ENCODE measurements at regions not wholly inside any gene's neighbourhood (a gene's known extent, or its start where the extent isn't known, plus 50 kb on each side); places are given as distances from the start of the nearest gene placed in this dataset.

DNA sequence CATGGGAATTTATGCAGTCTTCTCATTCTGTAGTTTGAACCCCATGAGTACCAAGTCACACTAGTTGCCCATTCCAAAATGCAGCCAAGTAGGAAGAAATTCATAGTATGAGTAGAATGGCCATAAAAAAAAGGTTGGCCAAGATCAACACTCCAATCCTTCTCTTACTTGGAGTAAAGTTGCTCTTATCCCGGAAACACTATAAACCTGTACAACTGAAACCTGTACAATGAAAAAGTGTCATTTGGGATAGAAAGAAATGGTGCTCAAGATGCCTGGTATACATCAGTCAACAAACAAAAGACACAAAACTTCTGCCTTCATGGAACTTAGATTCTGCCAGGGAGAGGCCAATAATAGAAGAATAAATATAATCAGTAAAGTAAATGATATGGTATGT is 325.0 kb downstream of the NFIB start:
- DNase-seq = no peak

DNA sequence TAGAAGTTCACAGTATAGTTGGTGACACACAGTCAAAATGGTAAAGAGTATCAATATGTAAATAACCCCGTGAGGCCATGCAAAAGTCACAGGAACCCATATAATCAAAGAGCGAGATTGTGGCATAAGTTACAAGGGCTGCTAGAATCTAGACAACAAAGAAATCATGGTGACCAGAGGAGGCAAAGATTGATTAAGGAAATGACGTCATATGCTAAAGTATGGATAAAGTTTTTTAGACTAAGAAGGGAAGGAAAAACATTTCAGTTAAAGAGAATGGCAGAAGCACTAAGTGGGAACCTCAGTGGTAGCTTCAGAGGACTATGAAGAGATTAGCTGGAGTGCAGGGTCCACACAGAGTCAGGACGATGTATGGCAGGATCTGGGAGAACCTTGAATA is 330.3 kb downstream of the NFIB start:
- DNase-seq = no peak

DNA sequence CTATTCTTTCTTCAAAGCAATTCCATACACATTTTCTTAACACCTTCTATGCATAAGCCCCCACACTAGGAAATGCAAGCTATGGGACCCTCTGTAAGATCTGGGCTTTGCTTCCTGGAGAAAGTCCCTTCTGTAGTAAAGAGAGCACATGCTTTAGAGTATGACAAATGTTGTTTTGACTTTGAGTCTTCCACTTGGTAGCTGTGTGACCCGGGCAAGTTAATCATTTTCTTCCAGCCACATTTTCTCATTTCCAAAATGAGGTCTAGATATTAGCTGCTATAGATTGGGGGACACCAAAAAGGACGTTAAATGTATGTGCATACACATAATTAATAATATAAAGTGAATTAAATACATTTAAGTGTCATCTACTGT is 334.0 kb downstream of the NFIB start:
- DNase-seq = no peak

DNA sequence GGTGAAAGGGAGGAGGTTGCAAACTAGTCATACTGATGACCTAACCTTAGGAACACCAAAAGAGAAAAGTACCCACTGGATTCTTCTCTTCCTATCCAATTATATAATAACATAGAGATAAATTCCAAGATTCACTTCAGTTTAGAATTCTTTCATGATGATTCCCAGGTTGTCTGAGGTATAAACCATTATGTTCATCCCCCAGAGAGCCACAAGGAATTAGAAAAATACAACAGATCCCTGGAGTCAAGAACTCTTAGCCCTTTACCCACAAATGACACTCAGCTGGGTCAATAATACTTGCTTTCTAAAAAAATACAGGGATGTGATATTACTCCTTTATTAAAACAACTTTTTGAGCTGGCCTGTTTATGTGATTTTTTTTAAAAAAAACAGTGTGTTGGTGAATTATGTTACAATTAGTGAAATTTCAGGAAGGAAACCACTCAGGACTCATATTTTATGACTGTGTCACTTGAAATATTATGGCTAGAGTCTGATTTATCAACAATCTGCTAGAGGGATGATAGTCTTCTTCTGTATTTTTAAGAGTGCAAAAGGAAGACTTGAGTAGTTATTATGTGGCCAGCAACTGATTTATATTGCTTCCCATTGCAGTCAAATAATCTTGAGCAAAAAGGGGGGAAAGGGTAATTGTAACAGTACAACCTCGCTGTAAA is 338.2 kb downstream of the NFIB start:
- no peak for DNase-seq

DNA sequence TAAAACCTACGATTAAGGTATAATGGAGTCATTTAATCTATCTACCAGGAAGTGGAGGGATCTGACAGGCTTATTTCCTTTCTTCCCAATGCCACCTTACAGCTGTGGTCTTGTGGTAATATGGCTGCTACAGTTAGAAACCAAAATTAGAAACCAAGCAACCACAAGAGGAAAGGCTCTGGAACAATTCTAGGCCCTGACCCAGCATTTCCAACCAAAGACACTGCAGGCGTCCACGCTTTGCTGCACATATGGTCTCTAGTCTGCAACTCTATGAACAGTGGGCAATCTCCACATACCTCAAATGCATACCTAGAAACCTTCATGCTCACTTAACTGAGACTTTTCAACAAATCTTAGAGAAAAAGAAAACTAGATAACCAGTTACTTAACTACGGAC is 339.1 kb downstream of the NFIB start:
- DNase-seq = no peak

DNA sequence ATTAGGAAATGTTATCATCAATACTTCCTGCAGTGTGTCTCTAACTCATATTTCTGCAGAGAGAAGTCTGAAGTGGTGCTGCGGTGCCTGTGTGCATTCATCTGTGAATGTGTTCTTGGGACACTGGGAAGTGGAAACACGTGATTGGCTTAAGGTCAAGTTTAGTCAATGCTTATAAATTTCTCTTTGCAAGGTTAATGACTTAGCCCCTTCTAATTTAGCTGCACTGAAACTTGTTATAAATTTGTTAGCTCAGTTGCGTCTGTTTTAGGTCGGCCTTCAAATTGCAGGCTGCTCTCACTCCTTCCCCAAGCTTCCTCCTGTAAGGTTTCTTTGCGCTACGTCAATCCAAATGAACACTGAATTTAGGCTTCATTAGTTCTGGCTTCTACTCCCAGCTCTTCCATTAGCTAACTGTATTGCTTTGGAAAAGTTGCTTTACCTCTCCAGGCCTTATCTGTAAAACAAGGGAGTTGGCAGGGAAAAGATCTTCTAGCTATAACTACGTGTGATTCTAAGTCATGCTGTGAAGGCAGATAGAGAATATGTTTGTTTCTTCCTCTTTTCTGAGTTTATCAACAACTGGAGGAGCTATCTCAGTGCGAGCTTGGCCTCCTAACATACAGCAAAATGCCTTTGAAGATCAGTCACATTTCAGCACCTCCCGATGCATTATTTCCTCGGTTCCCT is 341.8 kb downstream of the NFIB start:
- no peak for DNase-seq

DNA sequence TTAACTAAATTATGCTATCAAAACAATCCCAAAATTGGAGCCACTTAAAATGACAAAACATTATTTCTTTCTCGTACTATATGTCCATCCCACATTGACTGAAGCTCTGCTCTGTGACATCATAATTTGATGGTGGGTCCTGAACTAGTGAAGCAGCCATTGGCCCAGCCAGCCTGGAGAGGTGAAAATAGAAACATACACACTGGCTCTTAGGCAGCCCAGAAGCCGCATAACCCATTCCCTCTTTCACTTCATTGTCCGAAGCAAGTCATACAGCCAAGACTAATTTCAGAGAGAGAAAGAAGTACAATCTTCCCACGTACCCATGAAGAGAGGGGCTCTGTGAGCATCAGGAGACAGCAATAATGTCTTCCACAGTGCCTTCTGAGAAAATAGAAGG is 342.5 kb downstream of the NFIB start:
- no peak for DNase-seq

DNA sequence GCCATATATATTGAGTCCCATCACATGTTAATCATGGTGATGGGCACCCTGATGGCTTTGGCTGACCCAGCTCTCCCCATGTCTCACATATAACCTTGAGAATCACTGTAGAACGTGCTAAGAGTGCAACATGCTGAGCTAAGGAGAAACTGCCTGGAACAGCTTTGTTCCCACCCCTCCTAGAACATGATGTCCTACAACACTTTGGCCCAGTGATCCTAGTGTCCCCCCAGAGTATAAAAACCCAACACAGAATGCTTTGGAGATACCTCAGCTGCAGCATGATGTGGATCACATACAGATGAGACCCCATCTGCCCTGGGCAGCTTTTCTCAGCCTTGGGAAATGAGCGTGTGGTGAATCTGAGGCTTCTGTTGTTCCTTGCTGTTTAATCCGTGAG is 343.5 kb downstream of the NFIB start:
- DNase-seq = no peak

DNA sequence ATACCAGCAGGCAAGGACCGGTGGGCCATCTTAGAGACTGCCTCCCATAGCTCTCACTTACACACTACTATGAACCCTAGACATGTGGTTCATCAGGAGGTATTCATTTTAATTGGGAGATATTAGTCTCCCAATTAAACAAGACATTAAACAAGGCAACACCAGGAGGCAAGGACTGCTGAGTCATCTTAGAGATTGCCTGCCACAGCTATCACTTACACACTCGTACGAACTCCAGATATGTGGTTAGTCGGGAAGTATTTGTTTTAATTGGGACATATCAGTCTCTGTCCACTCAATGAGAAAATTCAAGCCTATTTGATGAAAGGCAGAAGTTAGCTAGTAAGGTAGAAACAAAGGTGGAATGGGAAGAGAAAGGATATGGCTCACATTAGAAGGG is 343.9 kb downstream of the NFIB start:
- no peak for DNase-seq

DNA sequence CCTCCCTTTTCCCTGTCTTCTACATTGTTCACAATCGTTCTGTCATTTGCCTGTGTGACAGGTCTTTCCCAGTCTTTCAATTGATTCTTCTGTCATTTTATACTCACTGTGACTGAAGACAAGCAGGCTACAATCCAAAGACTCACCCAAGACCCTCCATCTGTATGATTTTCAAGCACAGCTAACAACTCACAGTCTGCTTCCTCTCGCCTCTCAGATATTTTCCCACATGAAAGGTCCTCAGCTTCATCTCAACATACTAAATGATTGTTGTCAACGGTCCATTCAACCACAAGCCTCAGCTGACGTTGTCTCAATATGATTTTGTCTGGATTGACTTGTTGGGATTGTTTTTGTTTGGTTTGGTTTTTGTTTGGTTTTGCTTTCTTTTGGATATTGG is 346.5 kb downstream of the NFIB start:
- peak; percentile 0 for DNase-seq

DNA sequence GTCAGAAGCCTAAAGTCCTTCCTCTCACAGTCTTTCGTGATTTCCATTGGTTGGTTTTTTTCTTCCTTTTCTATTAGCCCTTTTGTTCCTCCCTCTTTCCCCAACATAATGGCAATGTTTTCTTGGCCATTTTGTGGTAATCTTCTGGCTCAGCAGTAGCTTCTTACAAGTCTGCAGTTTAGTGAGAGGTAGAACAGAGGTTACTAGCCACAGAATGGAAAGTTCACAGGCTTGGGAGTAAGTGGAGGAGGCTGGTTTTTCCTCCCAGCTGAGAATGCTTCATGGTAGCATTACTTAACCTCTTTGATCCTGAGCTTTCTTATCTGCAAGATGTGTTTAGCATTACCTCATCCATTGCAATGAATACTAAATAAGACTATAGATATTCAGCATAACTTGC is 346.9 kb downstream of the NFIB start:
- DNase-seq = no peak

DNA sequence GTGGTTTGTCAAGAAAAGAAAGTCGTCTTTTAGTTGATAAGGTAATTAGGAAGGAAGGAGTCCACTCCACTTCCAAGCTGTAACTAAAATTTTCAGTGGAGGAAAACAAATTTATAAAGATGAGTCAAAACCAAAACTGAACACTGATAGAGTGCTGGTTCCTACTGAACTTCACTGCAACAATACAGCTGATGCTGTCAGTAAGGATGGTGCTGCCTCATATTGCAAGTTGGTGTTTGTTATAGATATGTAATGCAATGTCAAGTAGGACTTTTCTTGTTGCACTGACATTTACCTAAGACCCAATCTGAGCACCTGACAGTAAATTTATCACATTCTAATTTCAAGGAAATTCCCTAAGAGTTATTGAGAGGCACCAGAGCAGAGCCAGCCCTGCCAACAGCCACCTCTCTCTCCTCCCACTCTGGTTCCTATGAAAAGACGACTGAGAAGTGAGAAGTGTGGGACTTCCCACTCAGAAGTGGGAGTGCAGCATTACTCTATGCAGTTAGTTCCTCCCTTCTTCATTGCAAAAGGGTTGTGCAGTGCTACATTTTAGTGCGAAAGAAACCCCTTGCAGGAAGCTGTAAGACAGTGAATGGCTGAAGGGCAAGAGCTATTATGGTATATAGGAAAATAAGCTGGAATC is 350.8 kb downstream of the NFIB start:
- DNase-seq = no peak

DNA sequence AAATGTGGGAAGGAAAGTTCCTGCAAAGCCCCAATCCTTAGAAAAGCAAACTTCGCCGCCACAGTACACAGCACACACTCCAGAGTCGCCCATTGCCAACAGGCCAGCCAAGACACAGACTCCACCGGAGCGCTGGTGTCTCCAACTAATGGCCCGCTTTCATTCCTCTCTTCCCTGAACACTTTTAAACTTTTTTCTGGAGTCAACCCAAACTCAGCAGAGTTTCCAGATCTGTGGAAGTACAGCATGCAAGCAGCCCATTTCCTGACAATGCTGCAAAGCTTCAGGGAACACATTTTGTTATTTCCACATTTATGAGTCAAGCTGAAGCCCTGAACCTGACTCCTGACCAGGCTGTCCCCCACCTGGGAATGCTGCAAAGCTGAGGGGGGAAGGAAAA is 351.9 kb downstream of the NFIB start:
- DNase-seq = no peak

DNA sequence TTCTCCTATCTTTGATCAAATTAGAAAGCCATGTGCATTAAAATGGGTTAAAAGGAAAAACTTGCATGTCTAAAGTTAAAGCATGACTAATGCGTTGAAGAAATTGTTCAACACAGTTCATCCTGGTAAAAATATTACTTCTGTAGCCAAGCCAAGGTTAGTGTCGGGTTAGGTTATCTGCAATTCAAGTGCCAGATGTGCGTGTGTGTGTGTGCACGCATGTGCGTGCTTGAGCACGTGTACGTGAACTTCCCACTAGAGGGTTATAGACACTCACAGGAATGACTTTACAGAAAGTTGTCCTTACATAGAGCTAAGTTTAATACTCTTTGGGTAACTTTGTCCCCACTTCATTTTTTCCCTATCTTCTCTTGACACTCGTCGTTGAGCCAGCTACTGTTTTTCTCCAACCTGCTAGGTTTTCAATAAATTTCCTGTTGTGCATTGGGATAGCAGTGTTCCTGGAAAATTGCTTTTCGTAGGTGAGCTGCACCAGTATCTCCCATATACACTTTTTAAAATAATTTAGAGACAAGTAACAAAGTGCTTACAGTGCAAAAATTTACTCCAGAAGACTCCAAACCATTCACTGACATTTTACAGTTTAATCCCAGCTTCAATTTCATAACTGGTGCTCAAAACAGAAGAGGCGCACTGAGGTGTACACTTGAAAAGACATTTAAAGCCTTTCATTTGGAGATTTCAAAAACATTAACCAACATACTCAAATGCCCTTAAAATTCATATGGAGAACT is 353.8 kb downstream of the NFIB start:
- no peak for DNase-seq

DNA sequence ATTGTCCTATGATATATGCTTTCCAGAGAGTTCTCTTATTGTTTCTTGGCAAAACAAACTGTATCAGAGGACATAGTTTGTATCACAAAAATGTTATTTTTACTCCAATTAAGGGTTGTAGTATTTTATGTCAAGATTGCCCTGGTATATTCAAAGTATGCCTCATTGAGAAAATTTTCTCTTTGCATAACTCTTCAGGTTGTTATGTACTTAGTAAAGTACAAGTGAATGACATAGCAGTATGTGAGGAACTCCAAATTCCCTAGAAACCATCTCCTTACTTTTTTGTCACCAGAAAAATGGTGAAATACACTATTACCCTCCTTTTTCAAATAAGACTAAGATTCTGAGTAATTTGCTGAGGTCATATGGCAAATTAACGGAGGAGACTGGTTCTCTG is 355.3 kb downstream of the NFIB start:
- DNase-seq = no peak

DNA sequence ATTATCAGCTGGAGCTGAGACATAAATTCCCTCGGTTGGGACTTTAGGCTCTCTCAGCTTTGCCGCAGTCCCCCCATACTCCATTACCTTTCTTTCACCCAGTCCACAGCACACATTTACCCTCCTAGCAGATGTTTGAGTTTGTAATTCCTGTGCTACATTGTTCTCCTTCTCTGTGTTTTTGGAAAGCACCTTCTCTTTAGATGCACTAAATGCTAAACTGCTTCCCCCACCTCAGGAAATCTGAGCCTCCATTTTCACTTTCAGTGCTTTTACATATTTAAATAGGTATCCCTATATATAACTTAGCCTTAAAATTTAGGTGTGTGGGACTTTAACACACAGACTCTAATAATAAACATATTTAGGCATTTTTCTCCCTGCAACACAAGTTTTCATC is 356.9 kb downstream of the NFIB start:
- no peak for DNase-seq

DNA sequence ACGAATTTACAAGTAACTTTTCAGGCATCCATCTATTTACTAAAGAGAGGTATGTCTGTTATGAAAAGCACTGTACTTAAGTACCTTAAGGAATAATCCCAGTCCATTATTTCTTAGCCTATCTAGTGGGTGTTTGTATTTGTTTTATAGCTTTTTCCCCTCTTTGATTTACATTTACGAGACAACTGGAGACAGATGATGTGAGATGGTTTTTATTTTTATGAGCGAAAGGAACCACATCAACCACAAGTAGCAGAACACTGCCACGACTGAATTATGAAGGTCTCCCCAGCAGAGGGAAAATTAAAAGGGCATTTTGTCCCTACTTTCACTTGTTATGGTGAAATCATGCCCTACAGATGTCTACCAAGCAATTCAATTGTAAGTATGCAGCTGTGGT is 357.8 kb downstream of the NFIB start:
- DNase-seq = no peak

DNA sequence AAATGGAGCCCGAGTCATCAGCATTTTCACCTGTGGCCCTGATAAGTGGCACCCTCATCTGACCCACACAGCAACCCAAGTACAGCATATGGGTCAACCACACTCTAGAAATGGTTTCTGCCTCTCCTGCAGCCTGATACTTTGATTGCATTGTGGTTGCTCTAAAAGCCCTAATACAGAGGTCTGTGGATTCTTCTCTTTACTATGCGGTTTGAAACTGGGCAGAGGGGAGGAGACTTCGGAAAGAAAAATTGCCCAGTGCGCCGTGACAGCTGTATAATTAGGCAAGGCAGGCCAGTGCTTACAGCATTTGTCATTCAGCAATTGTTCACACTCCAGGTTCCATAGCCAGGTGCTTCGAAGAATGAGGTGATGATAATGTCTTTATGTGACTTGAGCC is 361.0 kb downstream of the NFIB start:
- DNase-seq = no peak

DNA sequence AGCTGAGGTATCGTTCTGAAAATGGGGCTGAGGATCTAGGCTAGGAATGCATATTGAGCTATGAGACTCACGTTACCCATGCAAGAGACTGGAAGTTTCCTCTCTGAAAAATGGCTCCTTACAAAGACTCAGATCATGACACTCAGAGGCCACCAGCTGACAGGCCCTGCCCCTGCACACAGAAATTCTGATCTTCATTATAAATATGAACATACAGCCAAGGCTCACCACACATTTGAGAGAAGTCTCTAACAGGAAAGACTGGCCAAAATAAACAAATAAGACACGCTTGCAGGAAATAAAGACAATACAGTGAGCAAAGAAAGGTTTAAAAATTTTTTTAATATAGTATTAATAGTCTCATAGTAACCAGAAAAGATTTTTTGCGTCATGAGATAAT is 365.9 kb downstream of the NFIB start:
- DNase-seq = no peak

DNA sequence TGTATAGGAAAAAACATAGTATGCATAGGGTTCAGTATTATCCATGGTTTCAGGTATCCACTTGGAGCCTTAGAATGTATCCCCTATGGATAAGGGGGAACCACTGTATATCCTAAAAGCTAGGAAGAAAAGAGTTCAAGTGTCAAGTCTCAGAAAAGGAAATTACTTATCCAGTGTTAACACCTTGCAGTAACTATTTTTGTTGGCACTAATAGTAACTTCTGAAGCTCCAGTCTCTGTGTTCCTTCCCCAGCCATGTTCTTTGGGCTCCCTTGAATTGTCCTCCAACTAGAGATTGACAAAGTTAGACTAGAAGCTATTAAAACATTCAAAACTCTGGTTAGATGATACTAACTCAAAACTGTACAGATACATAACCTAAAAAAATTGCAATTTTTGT is 370.8 kb downstream of the NFIB start:
- DNase-seq = no peak

DNA sequence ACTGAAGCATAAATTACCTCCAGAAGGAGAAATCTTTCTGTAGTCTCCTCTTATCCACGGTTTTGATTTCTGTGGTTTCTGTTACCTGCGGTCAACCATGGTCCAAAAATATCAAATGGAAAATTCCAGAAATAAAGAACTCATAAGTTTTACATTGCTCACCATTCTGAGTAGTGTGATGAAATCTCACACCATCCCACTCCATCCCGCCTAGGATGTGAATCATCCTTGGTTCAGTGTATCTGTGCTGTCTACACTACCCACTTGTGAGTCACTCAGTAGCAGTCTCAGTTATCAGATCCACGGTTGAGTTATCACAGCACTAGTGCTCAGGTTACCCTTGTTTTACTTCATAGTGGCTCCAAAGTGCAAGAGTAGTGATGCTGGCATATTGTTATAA is 371.2 kb downstream of the NFIB start:
- peak; percentile 24 for DNase-seq

DNA sequence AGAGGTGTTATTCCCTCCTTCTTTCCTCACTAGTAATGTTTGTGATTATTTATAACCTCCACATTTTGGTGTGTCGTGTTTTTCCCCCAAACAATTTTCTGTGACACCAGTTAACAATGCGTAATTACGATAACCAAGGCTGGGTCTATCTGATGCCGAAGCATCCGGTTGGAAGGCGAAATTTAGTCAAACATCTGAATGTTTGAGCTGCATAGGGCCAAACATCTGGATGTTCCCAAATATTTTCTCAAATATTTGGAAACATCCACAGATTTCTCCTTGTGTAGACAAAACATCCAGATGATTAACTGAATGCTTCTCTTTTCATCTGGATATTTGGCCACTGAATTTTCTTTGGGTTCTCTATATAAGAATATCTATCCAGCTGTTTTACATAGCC is 371.7 kb downstream of the NFIB start:
- no peak for DNase-seq

DNA sequence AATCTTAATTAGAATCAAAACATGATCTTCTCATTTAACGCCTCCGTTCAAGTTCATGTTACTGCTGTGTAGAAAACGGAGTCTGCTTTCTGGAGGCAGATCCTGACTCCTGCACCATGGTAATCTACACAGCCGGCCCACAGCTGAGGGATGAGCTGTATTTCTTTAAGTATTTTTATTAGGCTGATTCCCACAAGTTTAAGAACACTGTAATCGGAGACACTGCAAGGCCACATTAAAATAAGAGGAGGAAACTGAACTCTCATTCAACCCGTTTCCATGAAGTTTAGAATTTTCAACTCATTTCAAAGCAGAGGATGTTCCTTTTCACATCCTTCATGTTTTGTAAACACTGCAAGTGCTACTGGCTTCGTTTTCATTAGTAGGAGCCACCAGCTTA is 372.2 kb downstream of the NFIB start:
- DNase-seq = no peak
